ENCODE measurements at regions not wholly inside any gene's neighbourhood (a gene's known extent, or its start where the extent isn't known, plus 50 kb on each side); places are given as distances from the start of the nearest gene placed in this dataset.

DNA sequence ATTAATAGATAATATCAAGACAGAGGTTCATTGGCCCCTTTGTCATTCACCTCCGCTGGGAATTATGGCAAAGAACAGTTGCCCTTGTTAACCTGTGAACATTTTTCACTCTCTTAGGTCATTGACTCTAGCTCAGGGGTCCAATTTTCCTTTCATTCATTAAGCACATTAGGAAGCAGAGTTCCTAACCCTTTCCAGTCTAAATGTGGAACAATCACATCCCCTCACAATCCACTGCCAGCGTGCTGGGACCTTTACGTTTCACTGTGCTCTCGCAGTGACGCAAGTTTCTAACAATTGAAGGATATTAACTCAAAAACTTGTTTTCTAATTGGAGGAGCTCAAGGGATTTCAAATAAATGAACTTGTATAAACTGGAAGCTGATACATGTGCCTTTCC lies 79.3 kb upstream of the MEOX2 start:
- TF ChIP-seq, protein P1, sequence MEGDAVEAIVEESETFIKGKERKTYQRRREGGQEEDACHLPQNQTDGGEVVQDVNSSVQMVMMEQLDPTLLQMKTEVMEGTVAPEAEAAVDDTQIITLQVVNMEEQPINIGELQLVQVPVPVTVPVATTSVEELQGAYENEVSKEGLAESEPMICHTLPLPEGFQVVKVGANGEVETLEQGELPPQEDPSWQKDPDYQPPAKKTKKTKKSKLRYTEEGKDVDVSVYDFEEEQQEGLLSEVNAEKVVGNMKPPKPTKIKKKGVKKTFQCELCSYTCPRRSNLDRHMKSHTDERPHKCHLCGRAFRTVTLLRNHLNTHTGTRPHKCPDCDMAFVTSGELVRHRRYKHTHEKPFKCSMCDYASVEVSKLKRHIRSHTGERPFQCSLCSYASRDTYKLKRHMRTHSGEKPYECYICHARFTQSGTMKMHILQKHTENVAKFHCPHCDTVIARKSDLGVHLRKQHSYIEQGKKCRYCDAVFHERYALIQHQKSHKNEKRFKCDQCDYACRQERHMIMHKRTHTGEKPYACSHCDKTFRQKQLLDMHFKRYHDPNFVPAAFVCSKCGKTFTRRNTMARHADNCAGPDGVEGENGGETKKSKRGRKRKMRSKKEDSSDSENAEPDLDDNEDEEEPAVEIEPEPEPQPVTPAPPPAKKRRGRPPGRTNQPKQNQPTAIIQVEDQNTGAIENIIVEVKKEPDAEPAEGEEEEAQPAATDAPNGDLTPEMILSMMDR (conservative IDR thresholded peaks at IDR 0.05; ENCODE audit: low read depth in 2 of 2): no peak
- TF ChIP-seq POLR2AphosphoS5 (IDR thresholded peaks at IDR 0.05; ENCODE audit: low read depth) (no peak), EZH2phosphoT487 (IDR thresholded peaks at IDR 0.05; ENCODE audit: unreplicated experiment) (no peak), CREB1 (CRISPR knock-in tag; IDR thresholded peaks at IDR 0.05; ENCODE audit: low read depth) (no peak)
- TF ChIP-seq, protein P2, sequence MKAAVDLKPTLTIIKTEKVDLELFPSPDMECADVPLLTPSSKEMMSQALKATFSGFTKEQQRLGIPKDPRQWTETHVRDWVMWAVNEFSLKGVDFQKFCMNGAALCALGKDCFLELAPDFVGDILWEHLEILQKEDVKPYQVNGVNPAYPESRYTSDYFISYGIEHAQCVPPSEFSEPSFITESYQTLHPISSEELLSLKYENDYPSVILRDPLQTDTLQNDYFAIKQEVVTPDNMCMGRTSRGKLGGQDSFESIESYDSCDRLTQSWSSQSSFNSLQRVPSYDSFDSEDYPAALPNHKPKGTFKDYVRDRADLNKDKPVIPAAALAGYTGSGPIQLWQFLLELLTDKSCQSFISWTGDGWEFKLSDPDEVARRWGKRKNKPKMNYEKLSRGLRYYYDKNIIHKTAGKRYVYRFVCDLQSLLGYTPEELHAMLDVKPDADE (IDR thresholded peaks at IDR 0.05): no peak

Measured in GM23338 (cell line).